Mesenteric fat pad (tissue), 1 donor: ENCODE measurements at regions not wholly inside any gene's neighbourhood (a gene's known extent, or its start where the extent isn't known, plus 50 kb on each side); places are given as distances from the start of the nearest gene placed in this dataset.

Experiments
- DNase-seq: peaks from one replicate; pipeline ENCODE4 v3.0.0-alpha.2; 2020; ENCODE audit warnings: low spot score
- donor health status: DM: yes; HTN: yes; CAD: no.

- DNase-seq, result no peak
Measured at GRCh38 chr11:98965775-98966174, 55.0 kb upstream of the CNTN5 start.

GRCh38 chr11:98967005-98967404, 53.7 kb upstream of the CNTN5 start:
- no peak for DNase-seq
